Activated T-cell treated with anti-CD3 and anti-CD28 coated beads, Interleukin-2, amount 50 U/mL, for 48 hours (primary cell): ENCODE measurements at regions not wholly inside any gene's neighbourhood (a gene's known extent, or its start where the extent isn't known, plus 50 kb on each side); places are given as distances from the start of the nearest gene placed in this dataset.

Experiments used
- DNase-seq, 2 experiments: peaks; one replicate each; pipeline ENCODE4 v3.0.0-alpha.2; 2020

DNA sequence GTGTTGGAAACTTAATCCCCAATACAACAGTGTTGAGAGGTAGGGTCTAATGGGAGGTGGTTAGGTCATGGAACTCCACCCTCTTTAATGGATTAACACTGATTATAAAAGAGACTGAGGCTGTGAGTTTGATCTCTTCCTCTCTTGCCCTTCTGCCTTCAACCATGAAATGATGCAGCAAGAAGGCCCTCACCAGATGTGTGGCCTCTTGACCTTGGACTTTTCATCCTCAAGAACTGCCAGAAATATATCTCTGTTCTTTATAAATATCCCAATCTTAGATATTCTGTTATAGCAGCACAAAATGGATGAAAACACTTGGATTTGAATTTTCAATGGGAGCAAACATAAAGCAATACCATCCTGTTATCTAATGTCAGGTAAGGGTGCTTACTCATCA lies 67.6 kb downstream of the NMUR2 start:
- DNase-seq = no peak

DNA sequence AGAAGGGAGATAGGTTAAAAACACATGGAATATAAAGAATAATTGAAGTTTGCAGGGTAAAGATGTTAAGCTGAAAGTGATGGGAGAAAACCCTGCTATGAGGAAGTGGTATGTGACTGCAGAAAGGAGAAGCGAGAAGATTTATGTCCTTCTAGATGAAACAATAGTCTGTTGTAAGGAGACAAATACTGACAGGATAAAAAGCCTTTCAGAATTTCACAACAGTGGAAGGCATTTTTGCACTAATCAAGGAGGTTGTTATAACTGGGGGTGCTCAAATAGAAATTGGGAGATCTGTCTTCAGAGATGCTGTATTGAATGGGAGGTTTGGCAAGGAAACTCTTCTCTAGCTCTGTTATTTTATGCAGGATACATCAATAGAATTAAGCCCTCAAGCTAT lies 69.6 kb downstream of the NMUR2 start:
- no peak for DNase-seq

DNA sequence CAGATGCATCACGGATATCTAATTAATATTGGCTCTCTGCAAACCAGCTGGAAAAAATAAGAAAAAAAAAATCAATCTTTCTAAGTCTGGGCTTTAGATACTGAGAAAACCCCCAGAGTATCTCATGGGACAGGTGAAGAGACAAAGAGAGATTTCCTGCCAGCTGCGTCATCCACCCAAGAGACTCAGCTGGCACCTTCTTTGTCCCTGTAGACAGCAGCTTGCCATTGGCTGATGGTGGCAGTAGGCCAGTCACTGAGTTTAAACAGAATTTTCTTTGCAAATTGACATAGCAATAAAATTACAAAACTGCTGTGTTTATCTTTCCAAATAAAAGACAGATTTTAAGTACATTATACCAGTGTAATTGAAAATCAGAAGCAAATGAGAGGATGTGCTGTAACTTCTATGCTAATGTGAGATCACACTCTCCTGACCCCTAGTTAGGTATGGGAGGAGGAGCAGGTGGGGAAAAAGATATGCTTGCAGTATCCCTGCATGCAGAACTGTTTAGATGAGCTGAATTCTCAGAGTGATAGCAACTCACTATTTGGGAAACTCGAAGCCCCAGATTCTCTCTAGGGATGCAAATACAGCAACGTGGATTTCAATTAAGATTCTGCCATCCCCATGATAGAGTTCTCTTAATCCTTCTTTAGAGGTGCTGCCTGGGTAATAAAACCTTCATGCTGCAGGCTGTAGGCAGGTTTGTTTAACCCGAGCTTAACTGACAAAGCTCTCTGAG lies 72.2 kb downstream of the NMUR2 start:
- no peak for DNase-seq

- no peak for DNase-seq
These were observed 73.4 kb downstream of the NMUR2 start for GRCh38 chr5:152331718-152332117.

DNA sequence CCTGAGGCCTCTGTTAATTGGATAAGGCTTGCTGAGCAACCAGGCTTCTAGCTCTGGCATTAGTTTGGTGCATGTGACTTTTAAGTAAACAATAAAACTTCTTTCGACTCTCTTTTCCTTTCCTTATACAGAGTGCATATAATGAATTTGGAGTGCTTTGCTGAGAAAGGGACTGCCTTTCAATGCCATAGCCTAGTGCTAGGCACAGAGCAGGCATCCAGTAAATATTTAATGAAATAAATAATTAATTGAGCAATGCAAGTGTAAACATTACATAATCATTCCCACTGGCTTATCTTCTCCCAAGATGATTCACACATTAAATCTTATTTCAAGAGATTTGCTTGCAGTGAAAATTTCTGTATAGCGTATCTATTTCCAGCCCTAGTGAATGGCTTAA lies 74.1 kb downstream of the NMUR2 start:
- no peak for DNase-seq

DNA sequence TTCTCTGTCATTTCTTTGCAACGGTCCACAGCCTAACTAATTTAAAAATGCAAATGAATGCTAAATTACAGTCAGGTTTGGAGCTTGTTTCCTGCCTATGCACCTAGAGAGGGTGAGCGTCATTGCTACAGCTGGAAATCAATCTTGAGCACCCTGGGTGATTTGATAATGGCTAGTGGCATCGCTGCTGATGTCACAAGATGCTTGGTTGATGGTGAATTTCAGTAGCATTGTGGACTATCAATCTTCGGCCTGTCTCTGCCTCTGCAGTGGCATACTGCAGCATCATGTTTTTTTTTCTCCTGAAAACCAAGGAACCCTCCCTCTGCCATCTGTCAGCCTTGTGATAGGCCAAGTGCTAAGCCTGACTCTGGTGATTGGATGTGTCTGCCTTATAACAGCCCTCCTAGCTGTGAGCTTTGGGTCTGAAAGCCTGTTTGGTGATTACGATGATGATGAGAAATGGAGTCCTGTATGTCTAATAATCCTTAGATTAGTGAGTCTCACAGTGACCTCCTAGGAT lies 75.3 kb downstream of the NMUR2 start:
- no peak for DNase-seq

DNA sequence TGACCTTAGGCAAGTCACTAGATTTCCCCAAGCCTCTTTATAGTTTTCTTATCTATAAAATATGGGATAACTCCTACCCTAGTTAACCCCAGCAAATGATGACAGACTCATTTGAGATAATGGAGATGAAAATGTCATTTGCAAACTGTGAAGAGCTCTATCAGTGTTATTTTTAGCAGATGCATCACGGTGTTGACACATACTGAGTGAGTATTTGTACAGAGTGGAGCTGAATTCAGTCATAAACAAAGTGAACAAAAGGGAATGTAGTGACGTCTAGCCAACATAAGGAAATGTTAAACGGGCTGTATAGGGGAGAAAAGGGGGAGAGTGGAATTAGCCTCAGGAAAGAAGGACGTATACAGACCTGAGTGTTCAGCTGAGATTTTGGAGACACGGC lies 75.9 kb downstream of the NMUR2 start:
- no peak for DNase-seq

- DNase-seq = no peak
These were observed 89.1 kb downstream of the NMUR2 start for GRCh38 chr5:152315942-152316341.

DNA sequence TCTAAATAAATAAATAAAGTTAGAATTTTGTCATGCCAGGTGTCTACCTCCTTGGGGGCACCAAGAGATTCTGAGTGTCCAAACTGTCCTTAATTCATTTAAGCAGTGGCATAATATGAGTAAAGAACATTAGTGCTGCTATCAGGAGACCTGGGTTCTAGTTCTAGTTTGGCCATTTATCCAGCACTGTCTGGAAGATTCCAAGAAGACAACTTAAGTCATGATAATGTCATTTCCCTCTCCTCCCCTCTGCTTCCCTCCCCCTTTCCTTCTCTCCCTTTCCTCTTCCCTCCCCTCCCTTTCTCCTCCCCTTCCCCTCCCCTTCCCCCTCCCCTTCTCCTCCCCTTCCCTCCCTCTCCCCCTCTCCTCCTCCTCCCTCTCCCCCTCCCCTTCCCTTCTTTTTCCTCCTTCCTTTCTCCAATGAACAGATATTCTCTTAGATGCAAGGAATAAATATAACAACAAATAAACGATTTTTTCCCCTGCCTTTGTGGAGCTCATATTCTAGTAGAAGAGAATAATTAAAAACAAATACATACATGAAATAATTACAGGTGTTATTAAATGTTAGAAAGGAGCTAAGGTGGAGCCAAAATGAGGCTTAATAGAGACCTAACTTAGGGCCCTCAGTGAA lies 90.8 kb downstream of the NMUR2 start:
- no peak for DNase-seq

GRCh38 chr5:152309926-152310450 lies 95.1 kb downstream of the NMUR2 start:
- DNase-seq = no peak

- DNase-seq = no peak
These were observed 98.7 kb downstream of the NMUR2 start for GRCh38 chr5:152306386-152306785.

- no peak for DNase-seq
These were observed 99.6 kb downstream of the NMUR2 start for GRCh38 chr5:152305525-152305924.

GRCh38 chr5:152303841-152304240 lies 101.2 kb downstream of the NMUR2 start:
- DNase-seq = no peak

GRCh38 chr5:152297866-152298265 lies 107.2 kb downstream of the NMUR2 start:
- DNase-seq = no peak

DNA sequence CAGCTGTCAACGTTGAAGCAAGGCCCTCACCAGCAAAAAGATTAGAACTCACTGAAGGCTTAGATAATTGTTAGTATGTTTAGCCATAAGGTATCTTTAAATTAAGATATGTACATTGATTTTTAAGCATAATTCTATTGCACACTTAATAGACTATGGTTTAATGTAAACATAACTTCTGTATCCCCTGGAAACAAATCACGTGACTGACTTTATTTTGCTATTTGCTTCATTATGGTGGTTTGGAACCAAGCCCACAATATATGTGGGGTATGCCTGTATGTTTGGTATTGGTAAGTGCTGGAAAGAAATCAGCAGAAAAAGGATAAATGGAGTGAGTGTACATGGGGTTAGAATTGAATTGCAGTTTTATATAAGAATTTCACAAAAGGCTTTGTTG lies 111.9 kb downstream of the NMUR2 start:
- DNase-seq = no peak

GRCh38 chr5:152290181-152290580 lies 114.9 kb downstream of the NMUR2 start:
- no peak for DNase-seq

GRCh38 chr5:152288917-152289595 lies 116.0 kb downstream of the NMUR2 start:
- no peak for DNase-seq

DNA sequence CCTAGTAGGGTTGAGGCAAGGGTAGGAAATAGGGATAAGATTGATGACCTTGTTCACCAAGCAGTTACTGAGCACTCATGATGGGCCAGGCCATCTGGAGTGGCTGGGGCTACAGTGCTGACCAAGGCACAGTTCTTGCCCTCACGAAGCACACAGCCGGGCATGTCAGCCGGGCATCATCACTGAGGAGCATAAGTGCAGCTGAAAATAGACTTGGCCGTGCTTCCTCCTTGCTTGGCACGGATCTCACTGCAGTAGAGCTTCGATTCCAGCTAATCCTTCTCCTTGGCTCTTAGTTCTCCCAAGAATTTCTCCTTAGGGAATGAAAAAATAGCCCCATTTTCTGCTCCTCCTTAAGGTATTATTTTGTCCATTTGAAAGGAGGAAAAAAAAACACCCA lies 116.6 kb downstream of the NMUR2 start:
- no peak for DNase-seq

GRCh38 chr5:152285764-152286163 lies 119.3 kb downstream of the NMUR2 start:
- no peak for DNase-seq

DNA sequence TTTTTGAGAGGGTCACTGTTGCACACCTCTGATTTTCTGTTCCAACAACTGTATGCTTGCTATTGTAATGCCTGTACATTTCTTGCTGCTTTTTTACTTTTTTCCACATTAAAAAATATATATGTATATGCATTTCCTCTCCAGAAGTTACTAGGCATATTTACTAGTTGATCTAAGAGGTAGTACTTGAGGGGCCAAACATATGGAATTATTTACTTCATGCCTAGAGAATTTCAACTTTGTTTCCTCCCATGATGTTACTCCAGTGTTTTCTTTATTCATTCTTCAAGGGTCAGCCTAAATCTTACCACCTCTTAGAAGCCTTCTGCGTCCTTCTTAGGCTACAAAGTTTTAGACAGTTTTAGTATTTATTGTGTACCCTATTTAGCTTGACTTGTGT lies 122.7 kb downstream of the NMUR2 start:
- DNase-seq = no peak

DNA sequence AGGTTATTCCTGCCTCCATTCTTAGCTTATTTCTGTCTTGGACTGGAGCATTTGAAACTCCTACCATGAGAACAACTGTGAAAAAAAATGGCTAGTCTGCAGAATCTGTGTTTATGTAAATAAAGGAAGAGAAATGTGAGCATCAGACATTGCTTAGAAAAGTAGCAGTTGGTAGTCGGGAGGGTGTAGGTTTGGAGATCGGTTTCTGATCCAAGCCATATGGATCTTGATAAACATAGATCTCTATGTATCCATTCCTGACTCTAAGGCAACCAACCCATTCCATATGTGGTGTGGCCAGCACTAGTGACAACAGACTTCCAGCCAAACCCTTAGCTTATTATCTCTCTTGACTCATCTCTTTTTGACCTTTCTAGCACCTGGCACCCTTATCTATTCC lies 127.1 kb downstream of the NMUR2 start:
- no peak for DNase-seq

- DNase-seq = no peak
These were observed 130.9 kb downstream of the NMUR2 start for GRCh38 chr5:152274224-152274623.

DNA sequence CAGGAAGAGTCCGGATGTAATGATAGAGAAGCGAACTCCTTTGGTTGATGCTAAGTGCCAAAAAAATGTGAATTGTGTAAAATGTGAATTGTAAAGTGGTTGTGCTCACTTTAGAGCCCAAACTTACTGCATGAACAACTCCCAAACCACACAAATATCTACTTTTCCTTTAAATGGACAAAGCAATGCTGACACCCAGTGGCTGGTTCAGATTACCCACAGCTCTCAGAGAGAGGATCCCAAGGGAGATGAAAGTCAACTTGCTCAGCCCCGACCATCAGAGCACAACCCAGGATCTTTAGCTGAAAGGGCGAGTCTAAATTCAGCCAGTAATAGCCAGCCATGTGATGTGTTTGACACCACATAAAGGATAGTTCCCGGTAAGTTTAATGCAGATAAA lies 133.7 kb downstream of the NMUR2 start:
- DNase-seq = no peak

DNA sequence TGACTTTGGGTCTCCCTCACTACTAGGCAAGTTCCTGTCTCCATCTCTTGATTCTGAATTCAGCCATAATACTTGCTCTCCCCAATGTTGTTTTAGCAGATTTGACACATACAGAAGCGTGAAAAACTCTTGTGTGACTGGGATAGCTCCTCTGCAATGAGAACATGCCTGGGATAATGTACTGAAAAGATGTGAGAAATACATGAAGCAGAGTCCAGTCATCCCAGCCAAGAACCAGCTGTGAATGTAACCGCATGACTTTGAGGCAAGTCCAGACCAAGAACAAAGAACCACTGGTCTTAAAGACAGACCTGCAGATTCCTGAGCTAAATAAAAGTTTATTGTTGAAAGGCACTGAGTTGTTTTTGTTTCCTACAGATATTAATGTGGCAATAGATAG lies 135.0 kb downstream of the NMUR2 start:
- DNase-seq = no peak
